Smooth muscle cell (in vitro differentiated cells): ENCODE measurements at regions not wholly inside any gene's neighbourhood (a gene's known extent, or its start where the extent isn't known, plus 50 kb on each side); places are given as distances from the start of the nearest gene placed in this dataset.

Experiments
- DNase-seq: peaks from one replicate; lab custom pipeline; 2025; ENCODE audit not compliant: unreplicated experiment; lab: John Stamatoyannopoulos, UW
- H2AFZ ChIP-seq: fragments of 200-600 bp; sonication (generic); 2 replicates; pipeline ENCODE4 v1.6.0; 2016; ENCODE audit warnings: antibody characterized with exemption, low read depth, mild to moderate bottlenecking
- H3F3A ChIP-seq: fragments of 200-600 bp; sonication (generic); 2 replicates; pipeline ENCODE4 v1.6.0; 2017; ENCODE audit warnings: antibody characterized with exemption, low read depth
- H3K27ac ChIP-seq: fragments of 200-600 bp; sonication (generic); 2 replicates; pipeline ENCODE4 v1.5.1; 2016; ENCODE audit warnings: low read depth, mild to moderate bottlenecking
- H3K27me3 ChIP-seq: fragments of 200-600 bp; sonication (generic); 2 replicates; pipeline ENCODE4 v1.6.1; 2016; ENCODE audit warnings: low read depth, mild to moderate bottlenecking
- H3K36me3 ChIP-seq: fragments of 200-600 bp; sonication (generic); 2 replicates; pipeline ENCODE4 v1.5.1; 2016; ENCODE audit warnings: low read depth
- H3K4me1 ChIP-seq: fragments of 200-600 bp; sonication (generic); 2 replicates; pipeline ENCODE4 v1.5.1; 2016; ENCODE audit warnings: low read depth
- H3K4me2 ChIP-seq: fragments of 200-600 bp; sonication (generic); 2 replicates; pipeline ENCODE4 v1.6.0; 2016; ENCODE audit warnings: mild to moderate bottlenecking
- H3K4me3 ChIP-seq: fragments of 200-600 bp; sonication (generic); 2 replicates; pipeline ENCODE4 v1.5.1; 2016; ENCODE audit warnings: mild to moderate bottlenecking
- H3K79me2 ChIP-seq: fragments of 200-600 bp; sonication (generic); 2 replicates; pipeline ENCODE4 v1.6.0; 2016; ENCODE audit warnings: low read depth, mild to moderate bottlenecking
- H3K9ac ChIP-seq: fragments of 200-600 bp; sonication (generic); 2 replicates; pipeline ENCODE4 v1.6.0; 2016; ENCODE audit warnings: low read depth
- H3K9me3 ChIP-seq: fragments of 200-600 bp; sonication (generic); replicated peaks from 2 replicates; pipeline ENCODE4 v1.5.1; 2016; ENCODE audit warnings: low read depth
- H4K20me1 ChIP-seq: fragments of 200-600 bp; sonication (generic); 2 replicates; pipeline ENCODE4 v1.6.0; 2016; ENCODE audit warnings: low read depth
- CTCF ChIP-seq: fragments of 200-600 bp; sonication (generic); IDR thresholded peaks from 2 replicates; pipeline ENCODE4 v1.5.1; 2017; ENCODE audit warnings: borderline replicate concordance, mild to moderate bottlenecking, antibody characterized with exemption; ENCODE audit not compliant: insufficient read depth, poor library complexity, severe bottlenecking
- WGBS: methylation state at CpG from one replicate; pipeline ENCODE4 v1.1.7; 2016; ENCODE audit warnings: low lambda C conversion rate; 5-methylcytosine and 5-hydroxymethylcytosine counted together

DNA sequence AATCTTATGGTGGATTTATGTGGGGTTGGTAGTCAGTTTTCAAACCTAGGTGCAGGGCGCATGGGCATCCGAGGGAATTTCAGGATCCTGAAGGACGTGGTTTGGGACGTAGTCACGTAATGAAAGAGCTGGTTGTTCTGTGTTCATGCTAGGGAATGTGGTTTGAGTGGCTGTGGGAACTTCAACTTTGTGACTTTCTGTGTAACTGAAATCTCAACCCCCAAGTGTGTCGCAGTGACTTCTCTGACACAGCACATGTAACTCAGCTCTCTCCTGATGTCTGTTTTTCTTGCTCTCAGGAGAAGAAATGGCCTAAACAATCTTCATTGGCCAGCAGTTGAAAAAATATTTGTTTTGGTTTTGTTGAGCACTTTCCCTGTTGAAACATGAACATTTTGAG, 199.0 kb downstream of the PTEN start:
- Histone ChIP-seq H3K9ac (peak overlapping the region; percentile 56), H3K36me3 (no peaks in the 10 kb centered on the region), H3K27ac (peak overlapping the region; percentile 89), H3K27me3 (no peaks in the 10 kb centered on the region), H3K4me1 (peaks cover 14% of the 10 kb centered on the region), H3K9me3 (no peaks in the 10 kb centered on the region), H4K20me1 (no peaks in the 10 kb centered on the region), H3K4me2 (peak overlapping the region; percentile 67), H3F3A (peaks cover 19% of the 10 kb centered on the region), H3K79me2 (no peaks in the 10 kb centered on the region), H2AFZ (peak overlapping the region; percentile 94), H3K4me3 (no peak overlapping the region)
- no peak for DNase-seq
- no peak for TF ChIP-seq CTCF
- WGBS, result 48% methylated on average over 6 of the region's 6 CpGs

- H3K36me3 ChIP-seq, result no peaks in the 10 kb centered on the region
- H2AFZ ChIP-seq, result peak overlapping the region; percentile 94
- peak overlapping the region; percentile 67 for H3K4me2 ChIP-seq
- peak overlapping the region; percentile 56 for H3K9ac ChIP-seq
- no peaks in the 10 kb centered on the region for H3K9me3 ChIP-seq
- peak overlapping the region; percentile 89 for H3K27ac ChIP-seq
- no peak for TF ChIP-seq CTCF
- no peaks in the 10 kb centered on the region for H3K27me3 ChIP-seq
- 48% methylated on average over 4 of the region's 4 CpGs for WGBS
- peaks cover 14% of the 10 kb centered on the region for H3K4me1 ChIP-seq
- no peaks in the 10 kb centered on the region for H4K20me1 ChIP-seq
- H3K79me2 ChIP-seq, result no peaks in the 10 kb centered on the region
- H3F3A ChIP-seq, result peaks cover 19% of the 10 kb centered on the region
- no peak overlapping the region for H3K4me3 ChIP-seq
- no peak for DNase-seq
Measured at GRCh38 chr10:88062798-88063472, 199.5 kb downstream of the PTEN start.

DNA sequence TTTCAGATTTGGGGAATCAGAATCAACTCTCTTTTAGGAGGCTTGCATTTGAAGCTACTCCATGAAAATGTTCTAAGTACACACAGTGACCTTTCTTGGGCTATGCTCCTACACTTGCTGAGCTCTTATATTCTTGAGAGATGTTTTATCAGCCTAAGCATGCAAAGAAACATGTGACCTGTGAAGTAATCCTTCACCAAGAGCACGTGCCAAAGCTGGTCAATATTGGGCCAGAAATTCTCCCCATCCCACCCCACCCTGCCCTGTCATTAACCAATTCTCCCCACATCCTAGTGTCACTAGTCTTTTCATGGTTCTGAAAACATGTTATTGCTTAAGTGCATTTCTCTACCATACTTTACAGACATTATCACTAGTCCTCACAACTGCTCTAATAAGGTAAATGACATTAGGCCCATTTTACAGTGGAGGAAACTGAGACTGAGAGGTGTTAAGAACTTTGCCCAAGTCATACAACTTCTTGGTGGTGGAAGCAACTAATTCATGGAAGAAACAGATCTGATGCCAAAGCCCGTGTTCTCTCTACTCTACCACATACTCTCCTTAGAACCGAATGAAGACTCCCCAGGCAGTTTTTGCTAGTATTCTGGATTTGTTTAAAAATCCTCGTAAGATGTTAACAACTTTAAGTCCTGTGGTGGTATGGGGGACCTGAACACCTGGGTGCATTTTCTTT, 200.6 kb downstream of the PTEN start:
- peak overlapping the region; percentile 89 for H3K27ac ChIP-seq
- H4K20me1 ChIP-seq, result no peaks in the 10 kb centered on the region
- H2AFZ ChIP-seq, result no peak overlapping the region
- no peaks in the 10 kb centered on the region for H3K36me3 ChIP-seq
- H3F3A ChIP-seq, result peaks cover 19% of the 10 kb centered on the region
- WGBS, result 60% methylated on average over 4 of the region's 4 CpGs
- no peak overlapping the region for H3K4me2 ChIP-seq
- no peak overlapping the region for H3K9ac ChIP-seq
- H3K4me1 ChIP-seq, result peaks cover 14% of the 10 kb centered on the region
- H3K9me3 ChIP-seq, result no peaks in the 10 kb centered on the region
- H3K4me3 ChIP-seq, result no peak overlapping the region
- TF ChIP-seq CTCF, result no peak
- no peaks in the 10 kb centered on the region for H3K79me2 ChIP-seq
- DNase-seq, result no peak
- H3K27me3 ChIP-seq, result no peaks in the 10 kb centered on the region
